Psoas muscle (tissue), 7 donors: ENCODE measurements at regions not wholly inside any gene's neighbourhood (a gene's known extent, or its start where the extent isn't known, plus 50 kb on each side); places are given as distances from the start of the nearest gene placed in this dataset.

Source experiments
- ATAC-seq, 4 donors: fragments of 200-7000 bp; cut with Tn5 transposase; one replicate each; pipeline ENCODE4 v1.9.1; 2020; ENCODE audit warnings: moderate library complexity in 3 of 4, mild to moderate bottlenecking in 2 of 4
- DNase-seq, 2 donors: peaks; one replicate each; pipeline ENCODE4 v3.0.0-alpha.2; 2020
- H3K27ac ChIP-seq: fragments of 200-600 bp; one replicate; pipeline ENCODE4 v1.8.0; 2022
- H3K27me3 ChIP-seq, 3 donors: fragments of 200-600 bp in 1 of 3; one replicate each; pipeline versions ENCODE4 v1.6.1 to v1.8.0; 2013 to 2022; ENCODE audit warnings: low read length in 2 of 3, mild to moderate bottlenecking in 2 of 3, moderate library complexity in 1 of 3; ENCODE audit not compliant: insufficient read depth in 3 of 3
- H3K36me3 ChIP-seq, 2 donors: fragments of 200-600 bp in 1 of 2; one replicate each; pipeline versions ENCODE4 v1.6.1 to v1.8.0; 2013 to 2022; ENCODE audit warnings: low read depth in 1 of 2, mild to moderate bottlenecking in 1 of 2, moderate library complexity in 1 of 2; ENCODE audit not compliant: insufficient read depth in 1 of 2
- H3K4me1 ChIP-seq: fragments of 200-600 bp; one replicate; pipeline ENCODE4 v1.8.0; 2022
- H3K4me3 ChIP-seq: fragments of 200-600 bp; one replicate; pipeline ENCODE4 v1.8.0; 2022; ENCODE audit warnings: mild to moderate bottlenecking
- H3K9me3 ChIP-seq: fragments of 200-600 bp; one replicate; pipeline ENCODE4 v1.8.0; 2022
- WGBS, 3 donors: extraction: QIAGEN DNeasy Blood & Tissue Kit; methylation state at CpG; one replicate each; pipeline versions ENCODE4 v1.1.6 to v1.1.7; 2013; 5-methylcytosine and 5-hydroxymethylcytosine counted together
- intact Hi-C, 2 donors: fragments of 100-400 bp; cut with DNase I; formaldehyde crosslinking; loops; one replicate each; pipeline versions ENCODE4 v1.11.0 to v1.14.2; 2022
- TF ChIP-seq, protein P1 (sequence below): fragments of 200-600 bp; IDR thresholded peaks from one replicate; pipeline ENCODE4 v1.8.0; 2022; ENCODE audit warnings: antibody characterized with exemption
- donor health status: healthy with polysubstance abuse.
- donor health status: DM: no; HTN: no; CAD: no; lungs with moderate emphysema.
- donor health status: Bipolar disorder and iron deficiency.
- donor health status: healthy.
- donor health status: DM: yes; HTN: yes; CAD: no.
- donor health status: DM: no; HTN: no; CAD: no.
- donor health status: DM: yes; HTN: yes; CAD: no.

DNA sequence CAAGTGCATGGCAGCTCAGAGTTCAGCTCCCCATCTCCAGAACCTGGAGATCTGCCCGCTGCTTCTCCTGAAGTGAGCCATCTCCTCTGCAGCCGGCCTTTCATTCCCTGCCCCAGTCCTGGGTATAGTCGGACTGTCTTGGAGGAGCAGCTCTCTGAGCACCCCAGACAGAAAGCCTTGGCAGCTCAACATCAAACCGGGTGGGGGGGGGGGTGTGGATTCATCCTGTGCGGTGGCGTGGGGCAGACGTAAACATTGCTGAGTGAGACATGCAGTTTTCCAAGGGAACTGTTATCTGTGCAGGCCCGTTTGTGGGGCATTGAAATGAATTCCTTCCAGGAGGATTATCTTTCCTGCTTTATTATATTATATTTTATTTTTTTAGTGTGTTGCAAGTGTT is 125.9 kb upstream of the MYCN start:
- no peaks in the 10 kb centered on the region for H3K9me3 ChIP-seq
- H3K36me3 ChIP-seq = no peaks in the 10 kb centered on the region
- no peaks in the 10 kb centered on the region for H3K4me1 ChIP-seq
- no peak for ATAC-seq
- TF ChIP-seq, protein P1, sequence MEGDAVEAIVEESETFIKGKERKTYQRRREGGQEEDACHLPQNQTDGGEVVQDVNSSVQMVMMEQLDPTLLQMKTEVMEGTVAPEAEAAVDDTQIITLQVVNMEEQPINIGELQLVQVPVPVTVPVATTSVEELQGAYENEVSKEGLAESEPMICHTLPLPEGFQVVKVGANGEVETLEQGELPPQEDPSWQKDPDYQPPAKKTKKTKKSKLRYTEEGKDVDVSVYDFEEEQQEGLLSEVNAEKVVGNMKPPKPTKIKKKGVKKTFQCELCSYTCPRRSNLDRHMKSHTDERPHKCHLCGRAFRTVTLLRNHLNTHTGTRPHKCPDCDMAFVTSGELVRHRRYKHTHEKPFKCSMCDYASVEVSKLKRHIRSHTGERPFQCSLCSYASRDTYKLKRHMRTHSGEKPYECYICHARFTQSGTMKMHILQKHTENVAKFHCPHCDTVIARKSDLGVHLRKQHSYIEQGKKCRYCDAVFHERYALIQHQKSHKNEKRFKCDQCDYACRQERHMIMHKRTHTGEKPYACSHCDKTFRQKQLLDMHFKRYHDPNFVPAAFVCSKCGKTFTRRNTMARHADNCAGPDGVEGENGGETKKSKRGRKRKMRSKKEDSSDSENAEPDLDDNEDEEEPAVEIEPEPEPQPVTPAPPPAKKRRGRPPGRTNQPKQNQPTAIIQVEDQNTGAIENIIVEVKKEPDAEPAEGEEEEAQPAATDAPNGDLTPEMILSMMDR = no peak
- intact Hi-C loops = no loop called here
- WGBS, 3 donors = 73 to 81% (median 76%) methylated on average over 8 of the region's 8 CpGs
- no peak for DNase-seq
- no peaks in the 10 kb centered on the region for H3K27me3 ChIP-seq
- no peak overlapping the region for H3K27ac ChIP-seq
- no peak overlapping the region for H3K4me3 ChIP-seq

DNA sequence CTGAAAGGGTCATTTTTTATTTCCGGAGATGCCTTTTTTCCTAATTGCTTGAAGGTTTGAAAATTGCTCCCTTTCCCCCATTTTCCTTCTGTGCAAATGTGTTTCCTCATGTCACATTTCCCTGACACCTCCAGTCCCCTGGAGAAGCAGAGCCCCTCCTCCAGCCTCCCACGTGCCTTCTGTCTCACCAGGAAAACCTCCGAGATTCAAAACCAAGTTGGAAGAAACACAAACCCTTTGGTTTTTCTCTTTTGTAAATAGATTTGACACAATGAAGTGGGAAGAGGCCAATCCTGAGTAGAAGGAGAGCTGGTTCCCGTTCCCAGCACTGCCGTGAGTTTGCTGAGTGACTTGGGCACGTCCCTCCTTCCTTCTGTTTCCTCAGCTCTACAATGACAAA is 125.4 kb upstream of the MYCN start:
- no peak overlapping the region for H3K4me3 ChIP-seq
- TF ChIP-seq, protein P1 = no peak
- 60 to 72% (median 68%) methylated on average over 6 of the region's 6 CpGs for WGBS, 3 donors
- no peak overlapping the region for H3K27ac ChIP-seq
- intact Hi-C loops = no loop called here
- no peaks in the 10 kb centered on the region for H3K4me1 ChIP-seq
- ATAC-seq = no peak
- no peaks in the 10 kb centered on the region for H3K27me3 ChIP-seq
- H3K36me3 ChIP-seq = no peaks in the 10 kb centered on the region
- DNase-seq = no peak
- no peaks in the 10 kb centered on the region for H3K9me3 ChIP-seq

DNA sequence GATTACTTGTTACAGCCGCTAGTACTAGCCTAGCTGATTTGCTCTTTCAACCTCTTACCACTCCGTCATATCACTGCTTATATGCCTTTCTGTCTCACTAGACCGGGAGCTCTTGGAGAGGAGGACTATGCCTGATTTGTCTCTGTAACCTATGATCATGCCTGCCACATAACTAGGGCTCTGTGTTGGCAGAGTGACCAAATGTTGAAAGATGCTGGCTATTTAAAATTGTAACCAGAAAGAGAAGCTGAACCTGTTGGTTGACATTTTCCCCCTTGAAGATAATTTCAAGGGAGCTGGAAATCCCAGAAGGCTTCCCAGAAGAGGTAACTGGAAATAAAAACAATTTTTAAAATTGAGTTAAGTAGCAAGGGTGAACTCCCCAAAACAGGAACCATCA is 124.1 kb upstream of the MYCN start:
- DNase-seq (no peak), ATAC-seq (no peak)
- Histone ChIP-seq H3K36me3 (no peaks in the 10 kb centered on the region), H3K9me3 (no peaks in the 10 kb centered on the region), H3K4me3 (no peak overlapping the region), H3K27ac (no peak overlapping the region), H3K27me3 (no peaks in the 10 kb centered on the region), H3K4me1 (no peaks in the 10 kb centered on the region)
- TF ChIP-seq, protein P1 = no peak
- WGBS, 3 donors = 92 to 96% (median 92%) methylated on average over 3 of the region's 3 CpGs
- intact Hi-C loops = no loop called here

DNA sequence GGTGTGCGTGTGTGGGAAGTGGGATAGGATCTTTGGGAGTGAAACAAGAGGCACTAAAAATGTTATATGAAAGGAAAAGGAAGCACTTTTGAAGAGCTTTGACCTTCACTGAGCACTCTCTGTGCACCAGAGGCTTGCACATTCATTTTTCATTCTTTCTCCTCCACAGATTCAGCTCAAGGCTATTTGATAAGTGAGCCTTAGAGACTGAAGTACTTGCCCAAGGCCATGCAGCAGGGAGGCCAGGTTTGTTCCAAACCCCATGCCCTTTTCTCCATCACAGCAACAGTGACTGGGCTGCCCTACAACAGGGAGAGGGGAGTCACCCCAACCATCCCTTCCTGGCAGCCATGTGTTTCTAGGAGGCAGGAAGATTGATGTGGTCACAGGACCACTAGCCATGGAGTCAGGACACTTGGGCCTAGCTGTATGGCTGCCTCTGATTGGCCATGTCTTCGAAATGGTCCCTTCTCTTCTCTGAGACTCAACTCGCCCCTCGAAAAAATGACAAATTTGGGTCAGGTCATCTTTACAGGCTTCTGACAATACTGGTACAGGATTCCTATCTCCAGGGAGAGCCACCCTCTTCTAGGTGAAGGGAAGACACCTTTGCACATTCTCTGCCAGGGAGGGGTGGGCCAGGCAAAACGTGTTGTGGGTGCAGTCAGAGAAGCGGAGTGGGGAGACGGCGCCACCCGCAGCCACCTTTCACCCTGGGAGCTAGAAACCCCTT is 123.5 kb upstream of the MYCN start:
- Histone ChIP-seq H3K27me3 (no peaks in the 10 kb centered on the region), H3K9me3 (no peaks in the 10 kb centered on the region), H3K27ac (no peak overlapping the region), H3K36me3 (no peaks in the 10 kb centered on the region), H3K4me1 (no peaks in the 10 kb centered on the region), H3K4me3 (no peak overlapping the region)
- TF ChIP-seq, protein P1 = no peak
- WGBS, 3 donors = 83 to 92% (median 92%) methylated on average over 9 of the region's 9 CpGs
- ATAC-seq (no peak), DNase-seq (no peak)
- intact Hi-C loops = no loop called here

DNA sequence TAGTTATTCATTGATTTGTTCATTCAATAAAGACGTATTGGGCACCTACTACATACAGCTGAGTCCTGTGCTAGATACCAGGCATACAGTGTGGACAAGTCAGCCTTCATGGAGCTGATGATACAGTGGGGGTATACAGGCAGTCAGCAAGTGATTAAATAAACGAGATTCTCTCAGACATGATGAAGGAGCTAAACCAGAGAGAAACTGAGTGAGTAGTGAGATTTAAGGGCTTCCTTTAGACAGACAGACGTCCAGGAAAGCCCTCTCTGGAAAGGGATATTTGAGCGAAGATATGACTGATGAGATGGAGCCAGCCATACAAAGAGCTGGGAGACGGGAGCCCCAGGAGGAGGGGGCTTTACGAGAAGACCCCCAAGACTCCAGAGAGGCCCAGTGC is 122.6 kb upstream of the MYCN start:
- H3K27ac ChIP-seq = no peak overlapping the region
- no peaks in the 10 kb centered on the region for H3K27me3 ChIP-seq
- intact Hi-C loops = no loop called here
- 80 to 88% (median 82%) methylated on average over 6 of the region's 6 CpGs for WGBS, 3 donors
- no peaks in the 10 kb centered on the region for H3K36me3 ChIP-seq
- no peak overlapping the region for H3K4me3 ChIP-seq
- TF ChIP-seq, protein P1 = no peak
- ATAC-seq (no peak), DNase-seq (no peak)
- H3K9me3 ChIP-seq = no peaks in the 10 kb centered on the region
- no peaks in the 10 kb centered on the region for H3K4me1 ChIP-seq
